ENCODE measurements at regions not wholly inside any gene's neighbourhood (a gene's known extent, or its start where the extent isn't known, plus 50 kb on each side); places are given as distances from the start of the nearest gene placed in this dataset.

GRCh38 chrX:130994671-130995070 is 63.5 kb upstream of the ARHGAP36 start:
- TF ChIP-seq, protein P1, sequence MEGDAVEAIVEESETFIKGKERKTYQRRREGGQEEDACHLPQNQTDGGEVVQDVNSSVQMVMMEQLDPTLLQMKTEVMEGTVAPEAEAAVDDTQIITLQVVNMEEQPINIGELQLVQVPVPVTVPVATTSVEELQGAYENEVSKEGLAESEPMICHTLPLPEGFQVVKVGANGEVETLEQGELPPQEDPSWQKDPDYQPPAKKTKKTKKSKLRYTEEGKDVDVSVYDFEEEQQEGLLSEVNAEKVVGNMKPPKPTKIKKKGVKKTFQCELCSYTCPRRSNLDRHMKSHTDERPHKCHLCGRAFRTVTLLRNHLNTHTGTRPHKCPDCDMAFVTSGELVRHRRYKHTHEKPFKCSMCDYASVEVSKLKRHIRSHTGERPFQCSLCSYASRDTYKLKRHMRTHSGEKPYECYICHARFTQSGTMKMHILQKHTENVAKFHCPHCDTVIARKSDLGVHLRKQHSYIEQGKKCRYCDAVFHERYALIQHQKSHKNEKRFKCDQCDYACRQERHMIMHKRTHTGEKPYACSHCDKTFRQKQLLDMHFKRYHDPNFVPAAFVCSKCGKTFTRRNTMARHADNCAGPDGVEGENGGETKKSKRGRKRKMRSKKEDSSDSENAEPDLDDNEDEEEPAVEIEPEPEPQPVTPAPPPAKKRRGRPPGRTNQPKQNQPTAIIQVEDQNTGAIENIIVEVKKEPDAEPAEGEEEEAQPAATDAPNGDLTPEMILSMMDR (conservative IDR thresholded peaks at IDR 0.05 in 1 of 2, IDR thresholded peaks at IDR 0.05 in 1 of 2; ENCODE audit: low read depth in 1 of 2, low read length in 2 of 2): peak; percentile 27 to 51
- TF ChIP-seq EZH2 (IDR thresholded peaks at IDR 0.05; ENCODE audit: low read length, missing control alignments): no peak
